Prostate gland (tissue), 2 donors: ENCODE measurements at regions not wholly inside any gene's neighbourhood (a gene's known extent, or its start where the extent isn't known, plus 50 kb on each side); places are given as distances from the start of the nearest gene placed in this dataset.

ENCODE experiments used
- CTCF ChIP-seq, 4 experiments: fragments of 200-600 bp in 2 of 4; fragments of 450-650 bp in 2 of 4; sonication (generic) in 2 of 4; IDR thresholded peaks; 1 replicate in 3 of 4; 2 replicates in 1 of 4; pipeline ENCODE4 v1.5.1; 2016 to 2019; ENCODE audit warnings: antibody characterized with exemption in 4 of 4, mild to moderate bottlenecking in 2 of 4, moderate library complexity in 2 of 4
- POLR2A ChIP-seq: fragments of 450-650 bp; IDR thresholded peaks from one replicate; pipeline ENCODE4 v1.6.1; 2016; ENCODE audit warnings: antibody characterized with exemption, mild to moderate bottlenecking
- POLR2AphosphoS5 ChIP-seq: sonication (generic); formaldehyde crosslinking; IDR thresholded peaks from one replicate; pipeline ENCODE4 v1.6.1; 2017; ENCODE audit warnings: antibody characterized with exemption

- TF ChIP-seq CTCF (IDR thresholded peaks at IDR 0.05), result no peak
- TF ChIP-seq POLR2A, result no peak
- TF ChIP-seq POLR2AphosphoS5, result no peak
Observed at GRCh38 chr13:104086759-104087158, 1020.5 kb upstream of the SLC10A2 start.
